ENCODE measurements at regions not wholly inside any gene's neighbourhood (a gene's known extent, or its start where the extent isn't known, plus 50 kb on each side); places are given as distances from the start of the nearest gene placed in this dataset.
"Not testable (repeated sequence)": the region's sequence is repeated elsewhere in the genome, so short reads cannot be mapped to it uniquely, and the experiment has no call there.

DNA sequence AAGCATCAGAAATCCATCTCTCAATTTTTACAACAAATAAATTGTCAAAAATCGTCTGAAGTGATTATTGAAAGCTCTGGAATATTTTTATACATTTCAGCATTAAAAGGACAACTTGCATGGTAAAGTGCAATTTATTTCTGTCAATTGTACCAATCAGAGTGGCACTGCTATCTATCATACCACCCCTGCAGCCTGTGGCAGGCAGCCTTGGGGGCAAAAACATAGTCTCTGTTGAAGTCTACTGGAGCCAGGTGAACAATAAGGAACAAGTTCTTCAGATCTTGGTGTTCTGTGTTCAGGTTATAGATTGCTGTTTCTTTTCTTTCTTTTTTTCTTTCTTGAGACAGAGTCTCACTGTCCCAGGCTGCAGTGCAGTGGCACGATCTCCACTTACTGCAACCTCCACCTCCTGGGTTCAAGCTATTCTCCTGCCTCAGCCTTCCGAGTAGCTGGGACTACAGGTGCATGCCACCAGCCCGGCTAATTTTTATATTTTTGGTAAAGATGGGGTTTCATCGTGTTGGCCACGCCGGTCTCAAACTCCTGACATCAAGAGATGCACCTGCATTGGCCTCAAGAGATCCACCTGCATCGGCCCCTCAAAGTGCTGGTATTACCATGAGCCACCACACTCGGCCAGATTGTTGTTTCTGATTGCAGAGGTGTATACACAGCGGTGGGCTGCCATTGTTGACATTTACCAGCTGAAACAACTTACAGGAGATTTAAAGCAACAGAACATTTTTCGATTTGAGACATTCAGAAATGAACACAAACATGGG, 629.6 kb downstream of the SLC16A7 start:
- no peaks in the 10 kb centered on the region for H3K36me3 Mint-ChIP-seq (ENCODE audit: low read depth)
- no peak for DNase-seq
- no peaks in the 10 kb centered on the region for H3K4me1 Mint-ChIP-seq
- no peak overlapping the region for H3K4me3 Mint-ChIP-seq
- ATAC-seq = no peak
- no peak overlapping the region for H3K27ac Mint-ChIP-seq
- H3K9me3 Mint-ChIP-seq = peaks cover 15% of the 10 kb centered on the region
- no peaks in the 10 kb centered on the region for H3K27me3 Mint-ChIP-seq

DNA sequence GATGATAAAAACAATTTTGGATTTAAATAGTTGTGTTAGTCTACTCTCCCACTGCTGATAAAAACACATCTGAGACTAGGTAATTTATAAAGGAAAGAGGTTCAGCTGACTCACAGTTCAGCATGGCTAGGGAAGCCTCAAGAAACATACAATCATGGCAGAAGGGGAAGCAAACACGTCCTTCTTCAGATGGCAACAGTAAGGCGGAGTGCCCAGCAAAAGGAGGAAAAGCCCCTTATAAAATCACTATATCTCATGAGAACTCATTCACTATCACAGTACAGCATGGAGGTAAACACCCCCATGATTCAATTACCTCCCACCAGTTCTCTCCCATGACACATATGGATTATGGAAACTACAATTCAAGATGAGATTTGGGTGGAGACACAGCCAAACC, 632.1 kb downstream of the SLC16A7 start:
- no peak overlapping the region for H3K27ac Mint-ChIP-seq
- H3K4me1 Mint-ChIP-seq = no peaks in the 10 kb centered on the region
- H3K4me3 Mint-ChIP-seq = no peak overlapping the region
- H3K27me3 Mint-ChIP-seq = no peaks in the 10 kb centered on the region
- ATAC-seq (no peak), DNase-seq (no peak)
- peaks cover 16% of the 10 kb centered on the region for H3K9me3 Mint-ChIP-seq
- no peaks in the 10 kb centered on the region for H3K36me3 Mint-ChIP-seq (ENCODE audit: low read depth)

DNA sequence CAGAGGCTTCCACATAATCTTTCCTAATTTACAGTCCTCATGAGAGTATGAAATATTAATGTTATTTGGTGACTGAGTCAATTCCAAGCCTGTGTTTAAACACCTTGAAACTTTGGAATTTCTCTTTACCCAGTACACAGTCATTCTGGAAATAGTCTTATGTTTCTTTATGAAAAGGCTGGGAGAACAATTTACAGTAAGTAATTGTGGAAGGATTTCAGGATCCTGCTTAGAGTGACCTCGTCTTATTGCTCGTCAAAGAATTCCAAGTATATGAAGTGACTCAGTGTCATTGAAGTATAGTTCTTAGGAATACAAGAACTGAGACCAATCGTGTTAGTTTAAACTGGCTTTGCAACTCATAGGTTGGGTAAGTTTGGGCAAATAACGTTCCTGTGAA, 634.2 kb downstream of the SLC16A7 start:
- Mint-ChIP-seq H3K27ac (no peak overlapping the region), H3K27me3 (no peaks in the 10 kb centered on the region), H3K4me1 (no peaks in the 10 kb centered on the region), H3K4me3 (no peak overlapping the region), H3K36me3 (ENCODE audit: low read depth) (no peaks in the 10 kb centered on the region), H3K9me3 (peaks cover 21% of the 10 kb centered on the region)
- DNase-seq (no peak), ATAC-seq (no peak)

DNA sequence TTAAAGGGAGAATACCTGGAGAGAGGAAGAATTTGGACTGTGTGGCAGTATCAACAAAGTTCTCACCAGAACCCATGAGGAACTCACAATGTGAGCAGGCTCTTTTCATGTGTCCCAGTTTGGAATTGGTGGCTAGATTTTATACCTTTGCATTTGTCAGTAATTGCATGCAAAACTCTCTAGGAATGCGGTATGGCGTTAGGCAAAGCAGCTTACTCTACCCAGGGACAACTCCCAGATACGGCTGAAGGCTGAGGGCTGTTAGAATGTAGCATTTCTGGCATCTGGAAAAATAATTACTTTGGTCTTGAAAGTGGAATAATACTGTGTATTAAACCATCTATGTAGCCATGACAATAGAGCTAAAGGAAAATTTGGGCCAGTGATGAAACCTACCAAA, 635.5 kb downstream of the SLC16A7 start:
- H3K27me3 Mint-ChIP-seq = no peaks in the 10 kb centered on the region
- no peak for ATAC-seq
- no peak overlapping the region for H3K4me3 Mint-ChIP-seq
- no peaks in the 10 kb centered on the region for H3K36me3 Mint-ChIP-seq (ENCODE audit: low read depth)
- peaks cover 16% of the 10 kb centered on the region for H3K9me3 Mint-ChIP-seq
- DNase-seq = no peak
- no peak overlapping the region for H3K27ac Mint-ChIP-seq
- no peaks in the 10 kb centered on the region for H3K4me1 Mint-ChIP-seq

DNA sequence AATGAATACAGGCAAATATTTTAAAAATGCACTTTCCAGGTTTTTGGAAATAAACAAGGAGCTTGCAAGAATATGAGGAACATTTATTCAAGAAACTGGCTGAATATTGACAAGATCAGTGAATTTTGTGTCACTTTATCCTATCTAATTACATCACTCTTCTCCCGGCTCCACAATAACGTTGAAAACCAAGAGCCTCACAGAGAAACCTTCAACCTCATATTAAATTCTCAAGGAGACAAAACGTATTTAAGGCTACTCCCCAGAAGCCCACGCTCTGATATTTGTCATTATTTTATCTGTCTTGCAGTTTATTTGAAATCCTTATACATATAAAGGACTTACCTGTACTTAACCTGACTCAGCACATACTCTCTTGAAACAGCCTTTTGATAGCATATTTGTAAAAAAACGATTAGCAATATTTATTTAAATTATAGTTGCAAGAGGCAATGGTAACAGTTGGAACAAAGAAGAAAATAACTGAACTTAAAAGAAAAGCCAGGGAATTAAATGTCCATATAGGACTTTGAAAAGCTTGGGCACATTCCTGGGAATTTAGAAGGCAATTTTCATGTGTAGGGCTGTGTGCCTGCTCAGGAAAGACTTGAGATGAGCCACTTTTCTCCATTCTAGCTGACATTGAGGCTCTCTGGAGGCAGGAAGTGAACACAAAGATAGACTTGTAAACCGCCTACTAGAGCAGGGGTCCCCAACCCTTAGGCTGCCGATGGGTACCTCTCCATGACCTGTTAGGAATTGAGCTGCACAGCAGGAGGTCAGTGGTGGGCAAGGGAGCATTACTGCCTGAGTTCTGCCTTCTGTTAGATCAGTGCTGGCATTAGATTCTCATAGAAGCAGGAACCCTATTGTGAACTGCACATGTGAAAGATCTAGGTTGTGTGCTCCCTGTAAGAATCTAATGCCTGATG, 636.4 kb downstream of the SLC16A7 start:
- ATAC-seq = no peak
- Mint-ChIP-seq H3K4me3 (no peak overlapping the region), H3K9me3 (peaks cover 16% of the 10 kb centered on the region), H3K36me3 (ENCODE audit: low read depth) (no peaks in the 10 kb centered on the region), H3K4me1 (no peaks in the 10 kb centered on the region), H3K27me3 (no peaks in the 10 kb centered on the region), H3K27ac (no peak overlapping the region)
- DNase-seq = no peak

DNA sequence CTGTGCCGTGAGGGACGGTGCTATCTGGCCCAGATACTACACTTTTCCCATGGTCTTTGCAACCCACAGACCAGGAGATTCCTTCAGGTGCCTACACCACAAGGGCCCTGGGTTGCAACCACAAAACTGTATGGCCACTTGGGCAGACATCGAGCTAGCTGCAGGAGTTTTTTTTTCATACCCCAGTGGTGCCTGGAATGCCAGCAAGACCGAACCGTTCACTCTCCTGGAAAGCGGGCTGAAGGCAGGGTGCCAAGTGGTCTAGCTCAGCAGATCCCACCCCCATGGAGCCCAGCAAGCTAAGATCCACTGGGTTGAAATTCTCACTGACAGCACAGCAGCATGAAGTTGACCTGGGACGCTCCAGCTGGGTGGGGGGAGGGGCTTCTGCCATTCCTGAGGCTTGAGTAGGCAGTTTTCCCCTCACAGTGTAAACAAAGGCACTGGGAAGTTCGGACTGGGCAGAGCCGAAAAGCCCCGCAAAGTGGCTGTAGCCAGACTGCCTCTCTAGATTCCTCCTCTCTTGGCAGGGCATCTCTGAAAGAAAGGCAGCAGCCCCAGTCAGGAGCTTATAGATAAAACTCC, 638.9 kb downstream of the SLC16A7 start:
- not testable (repeated sequence) for H3K4me3 Mint-ChIP-seq; H3K4me1 Mint-ChIP-seq; H3K27ac Mint-ChIP-seq; ATAC-seq; H3K27me3 Mint-ChIP-seq; DNase-seq; H3K36me3 Mint-ChIP-seq (ENCODE audit: low read depth)
- peaks cover 20% of the 10 kb centered on the region for H3K9me3 Mint-ChIP-seq

DNA sequence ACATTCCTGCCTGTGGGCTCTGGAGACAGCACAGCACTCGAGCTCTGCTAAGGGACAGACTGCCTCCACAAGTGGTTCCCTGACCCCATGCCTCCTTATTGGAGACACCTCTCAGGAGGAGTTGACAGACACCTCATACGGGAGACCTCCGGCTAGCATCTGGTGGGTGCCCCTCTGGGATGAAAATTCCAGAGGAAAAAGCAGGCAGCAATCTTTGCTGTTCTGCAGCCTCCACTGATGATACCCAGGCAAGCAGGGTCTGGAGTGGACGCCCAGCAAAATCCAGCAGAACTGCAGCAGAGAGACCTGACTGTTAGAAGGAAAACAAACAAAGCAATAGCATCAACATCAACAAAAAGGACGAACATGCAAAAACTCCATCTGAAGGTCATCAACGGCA, 639.4 kb downstream of the SLC16A7 start:
- Mint-ChIP-seq H3K4me3 (no peak overlapping the region), H3K36me3 (ENCODE audit: low read depth) (no peaks in the 10 kb centered on the region), H3K27me3 (no peaks in the 10 kb centered on the region), H3K27ac (no peak overlapping the region), H3K4me1 (no peaks in the 10 kb centered on the region), H3K9me3 (peaks cover 20% of the 10 kb centered on the region)
- ATAC-seq (no peak), DNase-seq (no peak)

DNA sequence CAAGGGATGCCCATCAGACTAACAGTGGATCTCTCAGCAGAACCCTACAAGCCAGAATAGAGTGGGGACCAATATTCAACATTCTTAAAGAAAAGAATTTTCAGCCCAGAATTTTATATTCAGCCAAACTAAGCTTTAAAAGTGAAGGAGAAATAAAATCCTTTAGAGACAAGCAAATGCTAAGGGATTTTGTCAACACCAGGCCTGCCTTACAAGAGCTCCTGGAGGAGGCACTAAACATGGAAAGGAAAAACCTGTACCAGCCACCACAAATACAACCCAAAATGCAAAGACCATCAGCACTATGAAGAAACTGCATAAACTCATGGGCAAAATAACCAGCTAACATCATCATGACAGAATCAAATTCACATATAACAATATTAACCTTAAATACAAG, 640.6 kb downstream of the SLC16A7 start:
- H3K9me3 Mint-ChIP-seq = peaks cover 20% of the 10 kb centered on the region
- not testable (repeated sequence) for H3K4me3 Mint-ChIP-seq; H3K27ac Mint-ChIP-seq; H3K4me1 Mint-ChIP-seq; H3K36me3 Mint-ChIP-seq (ENCODE audit: low read depth); H3K27me3 Mint-ChIP-seq; DNase-seq; ATAC-seq

DNA sequence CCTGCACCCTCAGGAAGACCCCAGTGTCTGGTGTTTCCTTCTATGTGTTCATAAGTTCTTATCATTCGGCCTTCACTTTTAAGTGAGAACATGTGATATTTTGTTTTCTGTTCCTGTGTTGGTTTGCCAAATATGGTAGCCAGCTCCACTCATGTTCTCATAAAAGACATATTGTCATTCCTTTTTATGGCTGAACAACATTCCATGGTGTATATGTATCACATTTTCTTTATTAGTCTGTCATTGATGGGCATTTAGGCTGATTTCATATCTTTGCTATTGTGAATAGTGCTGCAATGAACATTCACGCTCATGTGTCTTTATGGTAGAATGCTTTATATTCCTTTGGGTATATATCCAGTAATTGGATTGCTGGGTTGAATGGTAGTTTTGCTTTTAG, 645.1 kb downstream of the SLC16A7 start:
- DNase-seq = no peak
- Mint-ChIP-seq H3K27ac (no peak overlapping the region), H3K4me3 (no peak overlapping the region), H3K9me3 (peaks cover 11% of the 10 kb centered on the region), H3K4me1 (no peaks in the 10 kb centered on the region), H3K27me3 (no peaks in the 10 kb centered on the region), H3K36me3 (ENCODE audit: low read depth) (no peaks in the 10 kb centered on the region)
- no peak for ATAC-seq

DNA sequence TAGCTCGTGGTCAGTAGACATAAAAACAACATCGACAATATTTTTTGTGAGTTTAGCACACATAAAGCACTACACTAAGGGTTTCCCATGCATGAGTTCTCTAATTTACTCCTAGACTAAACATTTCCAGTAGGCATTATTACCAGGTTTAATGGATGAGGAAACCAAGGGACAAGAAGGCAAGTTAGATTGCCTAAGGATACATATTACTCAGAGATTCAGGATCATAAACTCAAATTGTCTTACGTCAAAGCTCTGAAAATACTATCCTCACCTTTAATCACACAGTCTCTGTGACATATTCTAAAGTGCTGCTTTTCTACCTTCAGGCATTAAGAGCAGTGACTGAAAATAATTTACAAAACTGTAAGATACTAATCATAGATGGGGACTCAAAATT, 655.3 kb downstream of the SLC16A7 start:
- ATAC-seq (no peak), DNase-seq (no peak)
- Mint-ChIP-seq H3K27me3 (no peaks in the 10 kb centered on the region), H3K27ac (no peak overlapping the region), H3K36me3 (ENCODE audit: low read depth) (no peaks in the 10 kb centered on the region), H3K4me1 (no peaks in the 10 kb centered on the region), H3K4me3 (no peak overlapping the region), H3K9me3 (peaks cover 4% of the 10 kb centered on the region)

DNA sequence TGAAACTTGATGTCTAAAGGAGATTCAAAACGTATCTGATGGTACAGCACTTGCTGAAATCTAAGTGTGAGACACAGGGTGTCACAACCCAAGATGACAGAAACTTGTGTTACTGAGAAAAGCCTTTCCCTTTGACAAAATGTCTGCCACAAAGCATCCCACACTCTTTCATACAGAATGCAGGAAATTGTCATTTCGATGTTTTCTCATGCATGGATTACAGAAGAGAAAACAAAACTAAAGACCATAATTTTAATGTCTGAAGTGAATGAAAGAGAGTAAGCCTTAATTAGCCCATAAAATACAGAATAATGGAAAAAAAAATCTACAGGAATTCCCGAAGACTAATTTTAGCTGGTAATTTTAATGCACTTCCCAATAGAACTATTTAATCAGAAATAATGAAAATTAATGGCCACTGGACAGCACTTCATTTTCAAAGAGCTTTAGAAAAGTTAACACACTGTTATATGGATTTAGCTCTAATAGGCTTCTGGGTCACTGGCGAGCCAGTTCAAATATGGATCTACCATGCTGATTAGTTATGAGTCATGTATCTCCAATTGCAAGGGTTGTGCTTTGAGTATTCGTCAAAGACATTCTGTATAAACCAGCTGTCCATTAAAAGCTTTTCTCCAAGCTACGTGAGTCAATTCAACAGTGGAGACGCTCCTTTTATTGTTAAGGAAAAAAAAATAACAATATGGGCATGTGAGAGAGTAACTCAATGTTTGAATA, 656.7 kb downstream of the SLC16A7 start:
- no peak overlapping the region for H3K4me3 Mint-ChIP-seq
- H3K9me3 Mint-ChIP-seq = peaks cover 4% of the 10 kb centered on the region
- no peaks in the 10 kb centered on the region for H3K27me3 Mint-ChIP-seq
- no peak overlapping the region for H3K27ac Mint-ChIP-seq
- ATAC-seq = no peak
- no peak for DNase-seq
- H3K4me1 Mint-ChIP-seq = no peaks in the 10 kb centered on the region
- no peaks in the 10 kb centered on the region for H3K36me3 Mint-ChIP-seq (ENCODE audit: low read depth)

DNA sequence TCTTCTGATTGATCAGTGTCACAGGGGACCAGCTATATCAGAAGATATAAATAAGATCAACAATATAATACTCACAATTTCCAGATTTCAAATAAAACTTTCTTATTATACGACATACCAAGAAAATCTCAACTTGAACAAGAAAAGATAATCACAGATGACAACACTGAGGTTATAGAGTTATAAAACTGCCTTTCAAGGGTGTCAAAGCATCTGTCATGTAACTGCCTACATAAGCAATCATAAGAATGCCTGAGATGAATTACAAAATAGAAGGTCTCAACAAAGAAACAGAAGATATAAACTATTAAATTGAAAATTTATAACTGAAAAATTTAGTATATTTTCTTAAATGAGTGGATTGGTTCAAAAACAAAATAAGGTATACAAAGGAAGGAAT, 659.2 kb downstream of the SLC16A7 start:
- H3K36me3 Mint-ChIP-seq (ENCODE audit: low read depth) = no peaks in the 10 kb centered on the region
- peaks cover 4% of the 10 kb centered on the region for H3K9me3 Mint-ChIP-seq
- DNase-seq = no peak
- H3K4me1 Mint-ChIP-seq = no peaks in the 10 kb centered on the region
- no peaks in the 10 kb centered on the region for H3K27me3 Mint-ChIP-seq
- no peak overlapping the region for H3K27ac Mint-ChIP-seq
- no peak for ATAC-seq
- no peak overlapping the region for H3K4me3 Mint-ChIP-seq

DNA sequence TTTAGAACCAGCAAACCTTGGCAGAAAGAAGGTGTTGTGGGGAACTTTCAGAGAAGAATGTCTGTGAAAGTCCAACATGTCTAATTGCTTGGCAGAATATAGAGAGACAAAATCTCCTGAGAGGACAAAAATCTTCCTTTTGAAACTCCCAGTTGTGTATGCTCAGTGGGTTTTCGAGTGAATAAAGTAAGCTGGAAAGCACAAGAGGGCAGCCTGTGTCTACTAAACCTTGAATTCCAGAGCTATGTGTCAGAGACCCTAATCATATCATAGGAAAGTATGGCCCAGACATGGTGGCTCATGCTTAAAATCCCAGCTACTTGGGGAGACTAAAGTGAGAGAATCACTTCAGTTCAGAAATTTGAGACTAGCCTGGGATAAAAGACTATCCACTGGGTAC, 661.2 kb downstream of the SLC16A7 start:
- no peaks in the 10 kb centered on the region for H3K4me1 Mint-ChIP-seq
- H3K9me3 Mint-ChIP-seq = peaks cover 4% of the 10 kb centered on the region
- H3K27me3 Mint-ChIP-seq = no peaks in the 10 kb centered on the region
- H3K36me3 Mint-ChIP-seq (ENCODE audit: low read depth) = no peaks in the 10 kb centered on the region
- no peak overlapping the region for H3K4me3 Mint-ChIP-seq
- ATAC-seq = no peak
- DNase-seq = no peak
- no peak overlapping the region for H3K27ac Mint-ChIP-seq

DNA sequence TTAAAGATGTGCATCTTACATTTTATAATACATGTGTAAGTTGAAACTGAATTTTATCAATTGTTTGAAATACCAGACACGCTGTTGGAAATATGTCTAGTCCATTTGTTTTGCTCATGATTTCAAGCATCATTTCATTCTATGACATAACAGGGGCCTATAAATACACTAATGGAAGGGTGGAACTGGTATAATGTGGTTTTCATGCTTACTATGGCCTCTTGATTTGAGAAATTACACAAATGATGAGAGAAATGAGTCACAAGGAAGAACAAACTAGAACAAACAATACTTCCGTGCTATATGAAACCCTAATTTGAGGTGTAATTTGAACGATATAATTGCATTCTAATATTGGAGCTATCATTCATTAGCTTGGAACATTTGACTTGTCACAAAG, 663.4 kb downstream of the SLC16A7 start:
- Mint-ChIP-seq H3K4me1 (no peaks in the 10 kb centered on the region), H3K4me3 (no peak overlapping the region), H3K27ac (no peak overlapping the region), H3K9me3 (peaks cover 4% of the 10 kb centered on the region), H3K36me3 (ENCODE audit: low read depth) (no peaks in the 10 kb centered on the region), H3K27me3 (no peaks in the 10 kb centered on the region)
- DNase-seq (no peak), ATAC-seq (no peak)
